Nephron (organoid): ENCODE measurements at regions not wholly inside any gene's neighbourhood (a gene's known extent, or its start where the extent isn't known, plus 50 kb on each side); places are given as distances from the start of the nearest gene placed in this dataset.

Experiments
- H3K27ac Mint-ChIP-seq, 3 experiments: 2 replicates each; pipeline ENCODE4 v1.8.0; 2020; ENCODE audit warnings: mixed read lengths in 3 of 3, mild to moderate bottlenecking in 2 of 3, moderate library complexity in 1 of 3
- H3K27me3 Mint-ChIP-seq: 2 replicates; pipeline ENCODE4 v1.8.0; 2021; ENCODE audit warnings: low read depth, mild to moderate bottlenecking, moderate library complexity, mixed read lengths
- H3K36me3 Mint-ChIP-seq: 2 replicates; pipeline ENCODE4 v1.8.0; 2020; ENCODE audit warnings: low read depth, mixed read lengths
- H3K4me1 Mint-ChIP-seq: 2 replicates; pipeline ENCODE4 v1.8.0; 2020; ENCODE audit warnings: mixed read lengths
- H3K4me3 Mint-ChIP-seq, 3 experiments: 2 replicates each; pipeline ENCODE4 v1.8.0; 2020; ENCODE audit warnings: mild to moderate bottlenecking in 3 of 3, mixed read lengths in 3 of 3, moderate library complexity in 2 of 3
- H3K9me3 Mint-ChIP-seq: 2 replicates; pipeline ENCODE4 v1.8.0; 2020; ENCODE audit warnings: mixed read lengths
- TF ChIP-seq, protein P1 (sequence below), 3 experiments: fragments of 200-600 bp; sonication (generic); IDR thresholded peaks; one replicate each; pipeline ENCODE4 v1.5.0; 2021; ENCODE audit warnings: antibody characterized with exemption in 3 of 3; ENCODE audit not compliant: unreplicated experiment in 3 of 3

DNA sequence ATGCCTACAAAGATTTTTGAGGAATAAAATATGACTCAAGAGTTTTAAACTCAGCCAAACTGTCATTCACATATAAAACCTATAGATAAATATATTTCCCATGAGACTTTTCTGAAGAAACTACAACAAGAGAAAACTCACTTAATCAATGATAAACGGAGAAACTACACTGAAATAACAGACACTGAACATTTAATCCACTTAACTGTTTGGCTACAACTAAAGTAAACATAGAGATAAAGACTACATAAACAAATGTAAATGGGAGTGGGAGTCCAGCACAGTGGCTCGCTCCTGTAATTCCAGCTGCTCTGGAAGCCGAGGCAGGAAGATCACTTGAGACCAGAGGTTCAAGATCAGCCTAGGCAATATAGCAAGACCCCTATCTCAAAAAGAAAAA, 79.2 kb downstream of the MEX3B start:
- peaks cover 35% of the 10 kb centered on the region for H3K36me3 Mint-ChIP-seq
- TF ChIP-seq, protein P1, sequence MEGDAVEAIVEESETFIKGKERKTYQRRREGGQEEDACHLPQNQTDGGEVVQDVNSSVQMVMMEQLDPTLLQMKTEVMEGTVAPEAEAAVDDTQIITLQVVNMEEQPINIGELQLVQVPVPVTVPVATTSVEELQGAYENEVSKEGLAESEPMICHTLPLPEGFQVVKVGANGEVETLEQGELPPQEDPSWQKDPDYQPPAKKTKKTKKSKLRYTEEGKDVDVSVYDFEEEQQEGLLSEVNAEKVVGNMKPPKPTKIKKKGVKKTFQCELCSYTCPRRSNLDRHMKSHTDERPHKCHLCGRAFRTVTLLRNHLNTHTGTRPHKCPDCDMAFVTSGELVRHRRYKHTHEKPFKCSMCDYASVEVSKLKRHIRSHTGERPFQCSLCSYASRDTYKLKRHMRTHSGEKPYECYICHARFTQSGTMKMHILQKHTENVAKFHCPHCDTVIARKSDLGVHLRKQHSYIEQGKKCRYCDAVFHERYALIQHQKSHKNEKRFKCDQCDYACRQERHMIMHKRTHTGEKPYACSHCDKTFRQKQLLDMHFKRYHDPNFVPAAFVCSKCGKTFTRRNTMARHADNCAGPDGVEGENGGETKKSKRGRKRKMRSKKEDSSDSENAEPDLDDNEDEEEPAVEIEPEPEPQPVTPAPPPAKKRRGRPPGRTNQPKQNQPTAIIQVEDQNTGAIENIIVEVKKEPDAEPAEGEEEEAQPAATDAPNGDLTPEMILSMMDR (IDR thresholded peaks at IDR 0.05; ENCODE audit: unreplicated experiment in 3 of 3) = no peak
- peaks cover 16% of the 10 kb centered on the region for H3K9me3 Mint-ChIP-seq
- no peaks in the 10 kb centered on the region for H3K4me1 Mint-ChIP-seq
- no peak overlapping the region for H3K4me3 Mint-ChIP-seq
- H3K27me3 Mint-ChIP-seq = no peaks in the 10 kb centered on the region
- H3K27ac Mint-ChIP-seq = peak overlapping the region in 1 of 3 experiments; percentile 29

DNA sequence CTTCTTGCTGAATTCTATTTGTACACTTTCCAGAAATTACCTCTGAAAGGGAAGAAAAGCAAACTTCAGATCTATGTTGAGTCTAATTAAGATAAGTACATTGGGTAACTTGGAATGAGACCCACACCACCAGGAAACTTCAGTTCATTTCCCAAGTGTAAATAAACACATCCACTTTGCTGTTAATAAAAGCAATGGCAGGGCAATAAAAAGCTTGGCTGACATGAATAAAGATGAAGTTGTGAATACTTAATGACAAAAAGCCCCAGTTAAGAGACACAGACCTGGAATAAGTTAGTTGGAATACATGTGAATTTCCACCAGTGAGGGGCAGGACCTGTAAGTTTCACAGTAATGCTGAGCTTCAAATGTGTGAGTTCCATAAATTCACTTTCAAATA, 83.3 kb downstream of the MEX3B start:
- Mint-ChIP-seq H3K27ac (no peak overlapping the region), H3K27me3 (no peaks in the 10 kb centered on the region), H3K9me3 (peaks cover 8% of the 10 kb centered on the region), H3K36me3 (peaks cover 28% of the 10 kb centered on the region), H3K4me3 (no peak overlapping the region), H3K4me1 (peaks cover 5% of the 10 kb centered on the region)
- TF ChIP-seq, protein P1 (IDR thresholded peaks at IDR 0.05; ENCODE audit: unreplicated experiment in 3 of 3) = no peak

DNA sequence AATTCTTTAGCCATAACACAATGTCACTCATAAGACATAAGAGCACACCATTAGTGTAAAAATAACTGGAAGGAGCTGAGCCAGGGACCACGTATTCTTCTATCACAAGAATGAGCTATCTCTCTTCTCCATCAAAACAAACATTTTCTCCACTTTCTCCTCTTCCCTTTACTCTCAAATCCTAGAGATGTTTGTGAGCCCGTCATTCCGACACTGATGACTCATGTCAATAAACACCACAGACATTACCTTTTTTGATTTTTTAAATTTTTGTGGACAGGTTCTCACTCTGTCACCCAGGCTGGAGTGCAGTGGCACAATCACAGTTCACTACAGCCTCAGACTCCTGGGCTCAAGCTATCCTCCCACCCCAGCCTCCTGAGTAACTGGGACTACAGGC, 86.6 kb downstream of the MEX3B start:
- no peaks in the 10 kb centered on the region for H3K9me3 Mint-ChIP-seq
- peaks cover 16% of the 10 kb centered on the region for H3K4me1 Mint-ChIP-seq
- H3K4me3 Mint-ChIP-seq = no peak overlapping the region
- no peak overlapping the region for H3K27ac Mint-ChIP-seq
- TF ChIP-seq, protein P1 (IDR thresholded peaks at IDR 0.05; ENCODE audit: unreplicated experiment in 3 of 3) = no peak
- H3K36me3 Mint-ChIP-seq = peaks cover 12% of the 10 kb centered on the region
- no peaks in the 10 kb centered on the region for H3K27me3 Mint-ChIP-seq

DNA sequence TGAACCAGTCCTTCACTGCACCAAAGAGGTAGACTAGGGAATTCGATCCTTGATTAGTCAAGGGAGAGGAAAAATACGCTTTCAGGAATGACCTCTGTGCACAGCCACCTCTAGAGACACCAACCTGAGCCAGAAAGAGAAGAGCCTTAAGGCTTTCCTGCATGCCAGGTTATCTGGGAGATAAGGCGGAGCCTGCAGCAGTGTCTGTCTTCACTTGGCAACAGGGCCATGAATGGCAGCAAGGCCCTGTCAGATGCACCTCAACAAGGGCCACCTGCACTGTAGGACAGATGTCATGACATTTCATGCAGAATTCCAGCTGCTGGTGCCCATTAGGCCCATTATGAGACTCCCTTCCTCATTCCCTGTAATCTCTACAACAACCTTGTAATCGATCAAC, 88.1 kb downstream of the MEX3B start:
- Mint-ChIP-seq H3K27me3 (no peaks in the 10 kb centered on the region), H3K4me3 (no peak overlapping the region), H3K9me3 (no peaks in the 10 kb centered on the region), H3K27ac (no peak overlapping the region), H3K36me3 (peaks cover 2% of the 10 kb centered on the region), H3K4me1 (peaks cover 22% of the 10 kb centered on the region)
- TF ChIP-seq, protein P1 (IDR thresholded peaks at IDR 0.05; ENCODE audit: unreplicated experiment in 3 of 3) = no peak

DNA sequence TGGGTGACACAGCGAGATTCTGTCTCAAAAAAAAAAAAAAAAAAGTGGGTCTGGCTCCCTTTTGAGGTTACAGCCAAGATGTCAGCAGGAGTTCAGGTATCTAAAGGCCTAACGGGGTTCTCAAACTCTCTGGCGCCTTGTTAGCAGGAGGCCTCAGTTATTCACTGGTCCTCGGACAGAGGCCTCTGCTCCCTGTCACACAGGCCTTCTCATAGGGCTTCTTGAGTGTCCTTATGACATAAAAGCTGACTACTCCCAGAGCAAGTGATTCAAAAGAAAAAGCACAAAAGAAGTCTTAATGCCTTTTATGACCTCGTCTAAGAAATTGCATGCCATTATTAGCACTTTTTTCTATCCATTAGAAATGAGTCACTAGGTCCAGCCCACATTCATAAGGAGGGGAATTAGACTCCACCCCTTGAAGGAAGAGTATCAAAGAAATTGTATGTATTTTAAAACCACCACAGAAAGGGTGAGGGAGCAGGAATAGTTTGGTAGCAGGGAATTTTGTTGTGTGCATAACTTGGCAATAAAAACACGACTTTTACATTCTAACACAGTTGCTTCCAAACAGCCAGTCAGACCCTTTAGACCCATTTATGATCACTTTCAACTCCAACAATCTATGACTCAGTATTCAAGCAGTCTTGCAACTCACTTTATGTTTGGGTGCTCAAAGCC, 90.3 kb downstream of the MEX3B start:
- Mint-ChIP-seq H3K9me3 (no peaks in the 10 kb centered on the region), H3K4me1 (peaks cover 43% of the 10 kb centered on the region), H3K27me3 (no peaks in the 10 kb centered on the region), H3K27ac (no peak overlapping the region), H3K36me3 (peaks cover 6% of the 10 kb centered on the region), H3K4me3 (no peak overlapping the region)
- TF ChIP-seq, protein P1 (IDR thresholded peaks at IDR 0.05; ENCODE audit: unreplicated experiment in 3 of 3) = no peak

DNA sequence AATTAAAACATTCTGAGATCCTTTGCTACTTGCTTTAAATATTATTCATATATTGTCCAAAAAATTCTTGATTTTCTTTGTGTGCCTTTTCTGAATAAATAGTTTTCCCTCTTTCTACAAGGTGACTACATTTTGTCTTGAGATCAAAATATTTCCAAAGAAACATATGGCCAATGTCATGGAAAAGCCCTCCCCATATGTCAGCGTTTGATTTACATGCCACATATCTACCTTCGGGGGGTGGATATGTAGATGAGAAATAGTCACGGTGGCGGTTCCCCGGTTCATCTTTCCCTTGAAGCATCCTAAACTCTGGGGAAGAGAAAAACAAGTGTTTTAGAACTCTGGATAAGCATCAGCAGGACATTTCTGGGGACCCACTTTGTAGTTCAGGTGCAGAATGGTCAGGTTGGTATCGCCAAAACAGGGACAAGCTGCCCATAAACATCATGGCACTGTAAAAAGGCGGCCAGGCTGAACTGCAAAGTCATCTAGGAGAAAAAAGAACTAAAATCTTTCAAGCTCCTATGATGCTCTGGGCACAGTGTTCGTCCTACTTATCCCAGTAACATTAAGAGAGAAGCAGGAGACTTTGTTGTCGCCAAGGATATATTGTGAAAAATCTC, 91.5 kb downstream of the MEX3B start:
- Mint-ChIP-seq H3K27me3 (no peaks in the 10 kb centered on the region), H3K9me3 (no peaks in the 10 kb centered on the region), H3K36me3 (peaks cover 11% of the 10 kb centered on the region), H3K4me1 (peaks cover 43% of the 10 kb centered on the region), H3K27ac (no peak overlapping the region), H3K4me3 (no peak overlapping the region)
- TF ChIP-seq, protein P1 (IDR thresholded peaks at IDR 0.05; ENCODE audit: unreplicated experiment in 3 of 3) = no peak
